ENCODE measurements at regions not wholly inside any gene's neighbourhood (a gene's known extent, or its start where the extent isn't known, plus 50 kb on each side); places are given as distances from the start of the nearest gene placed in this dataset.

DNA sequence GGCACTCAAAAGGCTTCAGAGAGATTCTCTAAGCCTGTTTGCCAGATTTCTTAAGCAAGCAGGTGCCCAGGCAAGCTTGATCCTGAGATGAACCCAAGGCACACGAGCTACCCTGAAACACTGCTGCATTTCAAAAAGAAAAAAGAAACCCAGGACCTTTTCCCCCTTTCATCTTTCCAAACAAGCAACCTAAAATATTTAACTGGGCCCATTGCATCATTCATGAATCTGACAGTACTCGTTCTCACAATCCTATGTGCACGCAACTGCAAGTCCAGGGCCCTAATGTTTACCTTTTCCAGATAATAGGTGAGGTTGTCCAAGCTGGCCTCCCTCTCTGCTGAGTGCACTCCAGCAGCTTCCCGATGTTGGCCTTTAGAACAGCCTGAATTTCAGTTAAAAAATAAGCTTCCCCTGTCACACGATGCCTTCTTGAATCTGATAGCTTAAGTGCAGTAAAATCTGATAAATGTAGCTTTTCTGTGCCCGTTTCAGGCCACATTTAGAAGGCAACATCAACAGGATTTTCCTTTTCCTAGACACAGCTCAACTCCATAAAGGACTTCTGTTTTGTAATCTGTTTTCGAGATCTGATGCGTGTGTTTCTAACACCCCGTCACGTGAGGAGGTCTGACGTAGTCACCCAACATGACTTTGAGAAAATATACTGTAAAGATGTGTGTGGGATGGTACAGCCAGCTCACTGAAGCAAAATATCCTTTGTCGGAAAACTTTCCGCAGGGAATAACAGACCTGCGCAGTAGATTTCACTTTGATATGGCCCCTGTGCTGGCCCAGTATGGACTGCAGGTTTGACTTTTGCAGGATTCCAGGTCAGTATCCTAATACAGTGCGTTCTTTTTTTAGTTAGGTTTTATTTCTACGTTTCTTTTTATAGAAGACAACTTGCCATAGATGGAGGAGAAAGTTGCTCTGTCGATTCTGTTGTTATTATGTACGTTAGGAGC is 55.1 kb upstream of the RASA2 start:
- 86 to 87% methylated on average over 18 of the region's 18 CpGs for WGBS, 2 donors
- DNase-seq (ENCODE audit: low spot score in 2 of 2), result no peak
- intact Hi-C loops (cut with DNase I; ENCODE audit: low total_unique reads), result no loop called here
- H3K4me3 ChIP-seq (ENCODE audit: low read depth, poor library complexity, severe bottlenecking), result no peak overlapping the region
- TF ChIP-seq, protein P1, sequence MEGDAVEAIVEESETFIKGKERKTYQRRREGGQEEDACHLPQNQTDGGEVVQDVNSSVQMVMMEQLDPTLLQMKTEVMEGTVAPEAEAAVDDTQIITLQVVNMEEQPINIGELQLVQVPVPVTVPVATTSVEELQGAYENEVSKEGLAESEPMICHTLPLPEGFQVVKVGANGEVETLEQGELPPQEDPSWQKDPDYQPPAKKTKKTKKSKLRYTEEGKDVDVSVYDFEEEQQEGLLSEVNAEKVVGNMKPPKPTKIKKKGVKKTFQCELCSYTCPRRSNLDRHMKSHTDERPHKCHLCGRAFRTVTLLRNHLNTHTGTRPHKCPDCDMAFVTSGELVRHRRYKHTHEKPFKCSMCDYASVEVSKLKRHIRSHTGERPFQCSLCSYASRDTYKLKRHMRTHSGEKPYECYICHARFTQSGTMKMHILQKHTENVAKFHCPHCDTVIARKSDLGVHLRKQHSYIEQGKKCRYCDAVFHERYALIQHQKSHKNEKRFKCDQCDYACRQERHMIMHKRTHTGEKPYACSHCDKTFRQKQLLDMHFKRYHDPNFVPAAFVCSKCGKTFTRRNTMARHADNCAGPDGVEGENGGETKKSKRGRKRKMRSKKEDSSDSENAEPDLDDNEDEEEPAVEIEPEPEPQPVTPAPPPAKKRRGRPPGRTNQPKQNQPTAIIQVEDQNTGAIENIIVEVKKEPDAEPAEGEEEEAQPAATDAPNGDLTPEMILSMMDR (IDR thresholded peaks at IDR 0.05), result no peak
- no peak for TF ChIP-seq POLR2A (IDR thresholded peaks at IDR 0.05)

DNA sequence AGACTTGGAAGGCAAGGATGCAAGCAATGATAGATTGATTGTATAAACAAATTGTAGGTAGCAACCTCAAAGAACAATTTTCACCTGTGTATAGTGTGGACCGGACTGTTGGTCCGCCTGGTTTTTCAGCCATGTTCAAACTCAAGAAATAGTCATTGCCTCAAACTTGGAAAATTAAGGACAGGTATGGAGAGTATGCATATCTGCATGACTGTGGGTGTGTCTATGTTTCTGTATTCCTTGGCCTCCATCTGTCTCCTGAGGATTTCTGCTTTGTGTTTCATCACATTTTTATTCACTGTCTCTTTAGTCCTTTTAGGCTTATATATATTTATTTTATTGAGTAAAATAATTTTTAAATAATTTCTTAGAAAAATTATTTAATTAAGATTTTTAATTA is 53.9 kb upstream of the RASA2 start:
- intact Hi-C loops (cut with DNase I; ENCODE audit: low total_unique reads), result no loop called here
- no peak overlapping the region for H3K4me3 ChIP-seq (ENCODE audit: low read depth, poor library complexity, severe bottlenecking)
- 87 to 95% methylated on average over 2 of the region's 2 CpGs for WGBS, 2 donors
- DNase-seq (ENCODE audit: low spot score in 2 of 2), result no peak
- no peak for TF ChIP-seq POLR2A (IDR thresholded peaks at IDR 0.05)
- TF ChIP-seq, protein P1 (IDR thresholded peaks at IDR 0.05), result no peak

DNA sequence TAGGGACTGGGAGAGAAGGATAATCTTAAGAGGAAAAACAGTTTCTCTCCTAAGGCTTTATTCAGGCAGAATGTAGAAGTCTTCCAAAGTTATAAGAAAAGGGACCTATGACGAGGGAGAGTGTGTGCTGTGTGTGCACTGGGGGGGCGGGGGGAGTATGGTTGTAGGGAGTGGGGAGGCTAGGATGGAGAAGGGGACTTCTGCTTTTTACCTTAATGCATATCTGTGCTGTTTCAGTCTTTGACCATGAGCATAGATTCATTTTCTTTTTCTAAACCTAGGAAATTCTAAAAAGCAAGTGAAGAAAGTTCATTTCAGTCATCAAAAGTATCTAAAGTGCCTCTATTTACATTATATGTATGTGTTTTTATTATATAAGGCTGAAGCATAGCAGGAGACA is 52.6 kb upstream of the RASA2 start:
- TF ChIP-seq, protein P1 (IDR thresholded peaks at IDR 0.05), result no peak
- no peak for TF ChIP-seq POLR2A (IDR thresholded peaks at IDR 0.05)
- no peak overlapping the region for H3K4me3 ChIP-seq (ENCODE audit: low read depth, poor library complexity, severe bottlenecking)
- 85 to 86% methylated on average over 2 of the region's 2 CpGs for WGBS, 2 donors
- DNase-seq (ENCODE audit: low spot score in 2 of 2), result no peak
- intact Hi-C loops (cut with DNase I; ENCODE audit: low total_unique reads), result no loop called here

DNA sequence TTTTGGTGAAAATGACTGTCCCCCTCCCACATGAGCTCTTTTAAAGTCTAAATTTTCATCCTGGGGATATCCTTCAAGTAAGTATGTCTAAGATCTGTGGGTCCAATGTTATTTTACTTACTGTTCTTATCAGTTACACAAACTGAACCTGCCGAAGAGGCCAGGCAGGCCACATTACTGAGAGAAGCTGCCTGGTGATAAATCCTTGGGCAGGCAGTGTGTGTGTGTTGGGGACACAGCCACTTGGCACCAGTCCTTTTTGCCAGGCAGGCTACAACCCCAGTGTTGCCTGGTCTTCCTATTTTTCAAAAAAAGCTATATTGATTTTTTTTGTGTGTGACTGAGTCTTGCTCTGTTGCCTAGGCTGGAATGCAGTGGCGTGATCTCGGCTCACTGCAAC is 50.6 kb upstream of the RASA2 start:
- intact Hi-C loops (cut with DNase I; ENCODE audit: low total_unique reads), result no loop called here
- WGBS, 2 donors, result 92 to 93% methylated on average over 3 of the region's 3 CpGs
- no peak overlapping the region for H3K4me3 ChIP-seq (ENCODE audit: low read depth, poor library complexity, severe bottlenecking)
- DNase-seq (ENCODE audit: low spot score in 2 of 2), result no peak
- TF ChIP-seq, protein P1 (IDR thresholded peaks at IDR 0.05), result no peak
- no peak for TF ChIP-seq POLR2A (IDR thresholded peaks at IDR 0.05)

Data from lower leg skin (tissue), 4 donors.